Body of pancreas (tissue), 4 donors: ENCODE measurements at regions not wholly inside any gene's neighbourhood (a gene's known extent, or its start where the extent isn't known, plus 50 kb on each side); places are given as distances from the start of the nearest gene placed in this dataset.
"Not testable (repeated sequence)": the region's sequence is repeated elsewhere in the genome, so short reads cannot be mapped to it uniquely, and the experiment has no call there.

Source experiments
- POLR2A ChIP-seq, 3 donors: fragments of 450-650 bp; IDR thresholded peaks; one replicate each; pipeline ENCODE4 v1.6.1; 2016; ENCODE audit warnings: antibody characterized with exemption in 3 of 3, mild to moderate bottlenecking in 2 of 3
- TF ChIP-seq, protein P1 (sequence below), 7 experiments: fragments of 450-650 bp in 4 of 7; fragments of 200-600 bp in 3 of 7; sonication (generic) in 3 of 7; IDR thresholded peaks; one replicate each; pipeline ENCODE4 v1.5.1; 2016 to 2019; ENCODE audit warnings: antibody characterized with exemption in 7 of 7

DNA sequence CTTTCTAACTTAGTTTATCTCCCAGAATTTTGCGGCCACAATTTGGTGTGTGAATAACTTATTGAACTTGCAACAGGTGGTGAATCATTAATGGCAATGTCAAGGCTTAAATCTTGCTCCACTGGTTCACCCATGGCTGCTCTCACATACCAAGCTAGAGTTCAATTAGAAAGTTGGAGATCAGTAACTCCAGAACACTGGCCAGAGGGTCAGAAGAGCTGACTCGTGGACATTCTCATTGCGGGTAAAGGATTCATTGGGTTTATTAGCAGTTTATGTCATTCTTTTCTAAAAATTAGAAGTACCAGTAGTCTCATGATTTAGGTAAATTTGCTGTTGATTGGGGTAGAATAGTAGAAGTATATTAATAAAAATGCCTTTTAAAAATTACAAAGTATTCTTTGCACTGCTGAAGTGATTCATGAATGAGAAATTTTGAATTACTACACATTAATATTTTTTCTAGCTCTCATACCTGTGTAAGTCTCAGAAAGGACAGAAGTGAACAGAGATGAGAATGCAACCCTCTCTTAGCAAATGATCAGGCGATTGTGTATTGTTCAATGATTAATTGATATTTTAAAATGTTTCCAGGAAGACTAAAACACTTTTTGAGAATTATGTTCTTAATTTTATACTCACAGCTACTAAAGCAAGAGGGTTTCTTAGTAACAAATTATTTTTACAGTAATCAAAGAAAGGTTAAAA, 142.0 kb downstream of the SYT15 start:
- TF ChIP-seq, protein P1, sequence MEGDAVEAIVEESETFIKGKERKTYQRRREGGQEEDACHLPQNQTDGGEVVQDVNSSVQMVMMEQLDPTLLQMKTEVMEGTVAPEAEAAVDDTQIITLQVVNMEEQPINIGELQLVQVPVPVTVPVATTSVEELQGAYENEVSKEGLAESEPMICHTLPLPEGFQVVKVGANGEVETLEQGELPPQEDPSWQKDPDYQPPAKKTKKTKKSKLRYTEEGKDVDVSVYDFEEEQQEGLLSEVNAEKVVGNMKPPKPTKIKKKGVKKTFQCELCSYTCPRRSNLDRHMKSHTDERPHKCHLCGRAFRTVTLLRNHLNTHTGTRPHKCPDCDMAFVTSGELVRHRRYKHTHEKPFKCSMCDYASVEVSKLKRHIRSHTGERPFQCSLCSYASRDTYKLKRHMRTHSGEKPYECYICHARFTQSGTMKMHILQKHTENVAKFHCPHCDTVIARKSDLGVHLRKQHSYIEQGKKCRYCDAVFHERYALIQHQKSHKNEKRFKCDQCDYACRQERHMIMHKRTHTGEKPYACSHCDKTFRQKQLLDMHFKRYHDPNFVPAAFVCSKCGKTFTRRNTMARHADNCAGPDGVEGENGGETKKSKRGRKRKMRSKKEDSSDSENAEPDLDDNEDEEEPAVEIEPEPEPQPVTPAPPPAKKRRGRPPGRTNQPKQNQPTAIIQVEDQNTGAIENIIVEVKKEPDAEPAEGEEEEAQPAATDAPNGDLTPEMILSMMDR (IDR thresholded peaks at IDR 0.05): not testable (repeated sequence)
- TF ChIP-seq POLR2A (IDR thresholded peaks at IDR 0.05): peak in 1 of 3 donors; percentile 22
